ENCODE measurements at regions not wholly inside any gene's neighbourhood (a gene's known extent, or its start where the extent isn't known, plus 50 kb on each side); places are given as distances from the start of the nearest gene placed in this dataset.
A peak's percentile ranks its signal among the peaks of the same experiment; 100 is the strongest.

DNA sequence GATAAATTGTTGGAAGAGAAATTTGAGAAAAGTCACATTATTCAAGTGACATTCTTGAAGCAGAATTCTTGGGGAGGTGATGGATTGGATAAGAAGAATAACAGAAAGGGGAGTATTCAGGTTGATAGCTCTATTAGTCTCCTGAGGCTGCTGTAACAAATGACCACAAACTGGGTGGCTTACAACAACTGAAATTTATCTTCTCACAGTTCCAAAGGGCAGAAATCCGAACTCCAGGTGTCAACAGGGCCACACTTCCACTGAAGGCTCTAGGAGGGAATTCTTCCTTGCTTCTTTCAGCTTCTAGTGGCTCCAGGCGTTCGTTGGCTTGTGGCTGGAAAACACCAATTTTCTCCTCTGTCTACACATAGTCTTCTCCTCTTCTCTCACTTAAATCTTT lies 99.8 kb downstream of the TES start:
- no peak for DNase-seq (ENCODE audit: low read depth, low spot score)
- BruUV-seq (replicated peaks) = no TSS peak
- Histone ChIP-seq H3K27me3 (ENCODE audit: control insufficient read depth, insufficient read depth, low read length) (no peaks in the 10 kb centered on the region), H3K36me3 (ENCODE audit: control insufficient read depth, insufficient read depth, low read length) (no peaks in the 10 kb centered on the region), H3K9me3 (ENCODE audit: control insufficient read depth, insufficient read depth, low read depth, low read length) (peaks cover 12% of the 10 kb centered on the region; the same call in 1 of the 2 replicates), H3K4me3 (ENCODE audit: low read depth in 2 of 2, low read length in 2 of 2) (no peak overlapping the region), H3K27ac (ENCODE audit: low read length) (peak overlapping the region; percentile 52; the same call in 1 of the 2 replicates), H3K4me1 (ENCODE audit: control insufficient read depth, insufficient read depth, low read length) (no peaks in the 10 kb centered on the region)
- ATAC-seq = no peak
- in situ Hi-C loops (cut with HindIII; ENCODE audit: low pct_unique_long_range_greater_than_20kb, low sequenced_read_pairs) (no loop called here), intact Hi-C loops (cut with micrococcal nuclease; ENCODE audit: unreplicated experiment) (no loop called here)
- ChIA-PET CTCF (no interaction called here), POLR2A (no interaction called here)
- TF ChIP-seq REST (IDR thresholded peaks at IDR 0.05; ENCODE audit: insufficient read depth in 1 of 2, low read depth in 2 of 2, low read length in 1 of 2) (no peak), TCF7L2 (IDR thresholded peaks at IDR 0.05; ENCODE audit: low read depth, low read length) (no peak), POLR2AphosphoS5 (IDR thresholded peaks at IDR 0.05; ENCODE audit: low read depth, low read length) (no peak), SIN3A (IDR thresholded peaks at IDR 0.05; ENCODE audit: borderline replicate concordance, insufficient read depth, low read depth, low read length) (no peak)
- TF ChIP-seq, protein P1, sequence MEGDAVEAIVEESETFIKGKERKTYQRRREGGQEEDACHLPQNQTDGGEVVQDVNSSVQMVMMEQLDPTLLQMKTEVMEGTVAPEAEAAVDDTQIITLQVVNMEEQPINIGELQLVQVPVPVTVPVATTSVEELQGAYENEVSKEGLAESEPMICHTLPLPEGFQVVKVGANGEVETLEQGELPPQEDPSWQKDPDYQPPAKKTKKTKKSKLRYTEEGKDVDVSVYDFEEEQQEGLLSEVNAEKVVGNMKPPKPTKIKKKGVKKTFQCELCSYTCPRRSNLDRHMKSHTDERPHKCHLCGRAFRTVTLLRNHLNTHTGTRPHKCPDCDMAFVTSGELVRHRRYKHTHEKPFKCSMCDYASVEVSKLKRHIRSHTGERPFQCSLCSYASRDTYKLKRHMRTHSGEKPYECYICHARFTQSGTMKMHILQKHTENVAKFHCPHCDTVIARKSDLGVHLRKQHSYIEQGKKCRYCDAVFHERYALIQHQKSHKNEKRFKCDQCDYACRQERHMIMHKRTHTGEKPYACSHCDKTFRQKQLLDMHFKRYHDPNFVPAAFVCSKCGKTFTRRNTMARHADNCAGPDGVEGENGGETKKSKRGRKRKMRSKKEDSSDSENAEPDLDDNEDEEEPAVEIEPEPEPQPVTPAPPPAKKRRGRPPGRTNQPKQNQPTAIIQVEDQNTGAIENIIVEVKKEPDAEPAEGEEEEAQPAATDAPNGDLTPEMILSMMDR (IDR thresholded peaks at IDR 0.05) = no peak

DNA sequence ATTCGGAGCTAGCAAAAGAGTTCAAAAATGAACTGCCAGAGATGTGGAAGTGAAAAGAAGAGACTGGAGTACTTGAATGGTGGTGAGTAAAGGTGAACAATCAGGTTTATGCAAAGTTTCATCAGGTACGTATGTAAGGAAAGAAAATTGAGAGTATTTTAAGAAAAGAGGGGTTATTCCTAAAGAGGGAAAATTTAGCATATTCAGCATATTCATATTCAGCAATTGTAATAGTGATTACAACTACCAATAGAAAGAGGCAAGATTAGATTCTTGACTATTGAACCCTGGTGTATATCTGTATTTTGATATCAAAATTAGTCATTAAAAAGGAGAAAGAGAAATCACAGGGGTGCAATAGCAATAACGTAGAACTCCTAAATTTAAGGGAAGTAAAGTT lies 100.9 kb downstream of the TES start:
- DNase-seq (ENCODE audit: low read depth, low spot score) (no peak), ATAC-seq (no peak)
- H3K27me3 ChIP-seq (ENCODE audit: control insufficient read depth, insufficient read depth, low read length) = no peaks in the 10 kb centered on the region
- POLR2A ChIA-PET = no interaction called here
- H3K9me3 ChIP-seq (ENCODE audit: control insufficient read depth, insufficient read depth, low read depth, low read length) = peaks cover 12% of the 10 kb centered on the region; the same call in 1 of the 2 replicates
- no TSS peak for BruUV-seq (replicated peaks)
- peaks cover 9% of the 10 kb centered on the region for H3K4me1 ChIP-seq (ENCODE audit: control insufficient read depth, insufficient read depth, low read length)
- intact Hi-C loops (cut with micrococcal nuclease; ENCODE audit: unreplicated experiment) (no loop called here), in situ Hi-C loops (cut with HindIII; ENCODE audit: low pct_unique_long_range_greater_than_20kb, low sequenced_read_pairs) (no loop called here)
- no peaks in the 10 kb centered on the region for H3K36me3 ChIP-seq (ENCODE audit: control insufficient read depth, insufficient read depth, low read length)
- peak overlapping the region; percentile 80; the same call in 1 of the 2 replicates for H3K27ac ChIP-seq (ENCODE audit: low read length)
- no peak overlapping the region for H3K4me3 ChIP-seq (ENCODE audit: low read depth in 2 of 2, low read length in 2 of 2)
- TF ChIP-seq TCF7L2 (IDR thresholded peaks at IDR 0.05; ENCODE audit: low read depth, low read length) (no peak), REST (IDR thresholded peaks at IDR 0.05; ENCODE audit: insufficient read depth in 1 of 2, low read depth in 2 of 2, low read length in 1 of 2) (no peak)
- CTCF ChIA-PET = no interaction called here
